Sigmoid colon (tissue), 6 donors: ENCODE measurements at regions not wholly inside any gene's neighbourhood (a gene's known extent, or its start where the extent isn't known, plus 50 kb on each side); places are given as distances from the start of the nearest gene placed in this dataset.

Experiments
- DNase-seq: peaks from one replicate; pipeline ENCODE4 v3.0.0-alpha.2; 2019
- H3K27ac ChIP-seq, 4 donors: fragments of 200-600 bp; sonication (generic); one replicate each; pipeline ENCODE4 v1.5.1; 2016 to 2019; ENCODE audit warnings: mild to moderate bottlenecking in 1 of 4
- H3K27me3 ChIP-seq, 3 donors: fragments of 200-600 bp; sonication (generic); one replicate each; pipeline ENCODE4 v1.5.1; 2019; ENCODE audit warnings: mild to moderate bottlenecking in 1 of 3
- H3K36me3 ChIP-seq, 4 donors: fragments of 200-600 bp; sonication (generic); one replicate each; pipeline ENCODE4 v1.5.1; 2016 to 2019
- H3K4me1 ChIP-seq, 4 donors: fragments of 200-600 bp; sonication (generic); one replicate each; pipeline ENCODE4 v1.5.1; 2017 to 2019
- H3K4me3 ChIP-seq, 4 donors: fragments of 200-600 bp; sonication (generic); one replicate each; pipeline ENCODE4 v1.5.1; 2017 to 2019; ENCODE audit warnings: mild to moderate bottlenecking in 2 of 4, moderate library complexity in 1 of 4
- H3K9me3 ChIP-seq, 4 donors: fragments of 200-600 bp in 3 of 4; sonication (generic) in 3 of 4; one replicate each; pipeline versions ENCODE4 v1.5.1 to v1.6.1; 2013 to 2019
- CTCF ChIP-seq, 4 experiments: fragments of 450-650 bp in 3 of 4; fragments of 200-600 bp in 1 of 4; IDR thresholded peaks; one replicate each; pipeline ENCODE4 v1.5.1; 2016 to 2019; ENCODE audit warnings: antibody characterized with exemption in 4 of 4, mild to moderate bottlenecking in 3 of 4, moderate library complexity in 2 of 4
- EP300 ChIP-seq, 4 donors: sonication (generic); formaldehyde crosslinking; IDR thresholded peaks; one replicate each; pipeline ENCODE4 v1.6.1; 2017; ENCODE audit warnings: antibody characterized with exemption in 4 of 4
- POLR2A ChIP-seq, 2 donors: fragments of 450-650 bp; IDR thresholded peaks; one replicate each; pipeline ENCODE4 v1.6.1; 2016; ENCODE audit warnings: antibody characterized with exemption in 2 of 2, mild to moderate bottlenecking in 2 of 2, moderate library complexity in 2 of 2
- POLR2AphosphoS5 ChIP-seq, 4 donors: sonication (generic); formaldehyde crosslinking; IDR thresholded peaks; one replicate each; pipeline ENCODE4 v1.6.1; 2017; ENCODE audit warnings: antibody characterized with exemption in 4 of 4
- WGBS, 2 donors: extraction: QIAGEN DNeasy Blood & Tissue Kit; methylation state at CpG; one replicate each; pipeline ENCODE4 v1.1.7; 2013; 5-methylcytosine and 5-hydroxymethylcytosine counted together
- intact Hi-C: fragments of 100-400 bp; cut with DNase I; formaldehyde crosslinking; loops from one replicate; pipeline ENCODE4 v1.15.1; 2023
- donor health status: healthy with polysubstance abuse.
- donor health status: healthy.

- TF ChIP-seq POLR2A (IDR thresholded peaks at IDR 0.05): no peak
- TF ChIP-seq CTCF (IDR thresholded peaks at IDR 0.05): no peak
- no peak for TF ChIP-seq POLR2AphosphoS5 (IDR thresholded peaks at IDR 0.05)
- TF ChIP-seq EP300 (IDR thresholded peaks at IDR 0.05): no peak
- no peaks in the 10 kb centered on the region for H3K27me3 ChIP-seq
- no peaks in the 10 kb centered on the region for H3K9me3 ChIP-seq
- intact Hi-C loops: no loop called here
- H3K36me3 ChIP-seq: no peaks in the 10 kb centered on the region
- 64 to 67% methylated on average over 5 of the region's 5 CpGs for WGBS, 2 donors
- no peak for DNase-seq
- H3K27ac ChIP-seq: no peak overlapping the region
- no peak overlapping the region for H3K4me3 ChIP-seq
- no peaks in the 10 kb centered on the region for H3K4me1 ChIP-seq
Measured at GRCh38 chr18:60469387-60470100, 97.0 kb upstream of the MC4R start.

DNA sequence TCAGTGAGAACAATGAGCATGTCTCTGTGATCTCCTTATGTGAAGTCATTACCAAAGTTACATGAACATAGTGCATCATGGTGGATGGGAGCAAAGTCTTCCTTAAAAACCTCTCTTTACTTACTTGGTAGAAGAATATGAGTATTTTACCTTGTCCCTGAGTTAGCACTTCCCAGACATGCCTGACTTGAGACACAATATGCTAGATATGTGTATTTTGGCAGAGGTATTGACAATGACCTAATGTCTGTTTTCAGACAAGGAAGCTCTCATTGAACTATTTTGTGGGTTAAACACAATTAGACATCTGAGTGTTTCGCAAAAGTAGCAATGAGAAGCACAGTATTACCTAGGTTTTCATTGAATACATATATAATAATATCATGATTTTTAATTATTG lies 99.1 kb upstream of the MC4R start:
- H3K27ac ChIP-seq: no peak overlapping the region
- TF ChIP-seq POLR2A (IDR thresholded peaks at IDR 0.05) (no peak), EP300 (IDR thresholded peaks at IDR 0.05) (no peak), POLR2AphosphoS5 (IDR thresholded peaks at IDR 0.05) (no peak), CTCF (IDR thresholded peaks at IDR 0.05) (no peak)
- peaks cover 0 to 1% (median 0%) of the 10 kb centered on the region in 4 donors for H3K9me3 ChIP-seq
- WGBS, 2 donors: 93 to 98% methylated on average over 1 of the region's 1 CpG
- H3K4me1 ChIP-seq: no peaks in the 10 kb centered on the region
- DNase-seq: no peak
- intact Hi-C loops: no loop called here
- H3K27me3 ChIP-seq: no peaks in the 10 kb centered on the region
- no peaks in the 10 kb centered on the region for H3K36me3 ChIP-seq
- H3K4me3 ChIP-seq: no peak overlapping the region

DNA sequence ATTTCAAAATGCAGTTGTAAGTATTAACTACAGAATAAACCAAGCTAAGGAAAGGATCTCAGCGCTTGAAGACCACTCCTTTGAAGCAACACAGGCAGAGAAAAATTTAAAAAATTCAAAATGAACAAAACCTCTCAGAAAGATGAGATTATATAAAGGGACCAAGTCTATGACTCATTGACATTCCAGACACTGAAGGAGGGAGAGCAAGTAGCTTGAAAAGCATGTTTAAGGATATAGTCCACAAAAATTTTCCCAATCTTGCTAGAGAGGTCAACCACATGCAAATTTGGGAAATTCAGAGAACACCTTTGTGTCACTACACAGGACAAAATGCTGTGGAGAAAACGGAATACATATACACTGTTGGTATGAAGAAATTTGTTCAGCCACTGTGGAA lies 112.6 kb upstream of the MC4R start:
- Histone ChIP-seq H3K9me3 (no peaks in the 10 kb centered on the region), H3K4me1 (no peaks in the 10 kb centered on the region), H3K36me3 (no peaks in the 10 kb centered on the region), H3K27ac (no peak overlapping the region), H3K4me3 (no peak overlapping the region), H3K27me3 (no peaks in the 10 kb centered on the region)
- intact Hi-C loops: no loop called here
- TF ChIP-seq POLR2A (IDR thresholded peaks at IDR 0.05): no peak
- no peak for TF ChIP-seq EP300 (IDR thresholded peaks at IDR 0.05)
- no peak for TF ChIP-seq POLR2AphosphoS5 (IDR thresholded peaks at IDR 0.05)
- WGBS, 2 donors: 73 to 84% methylated on average over 2 of the region's 2 CpGs
- no peak for DNase-seq

GRCh38 chr18:60493066-60493465 lies 120.5 kb upstream of the MC4R start:
- Histone ChIP-seq H3K4me3 (no peak overlapping the region), H3K27me3 (no peaks in the 10 kb centered on the region), H3K4me1 (no peaks in the 10 kb centered on the region), H3K36me3 (no peaks in the 10 kb centered on the region), H3K27ac (no peak overlapping the region), H3K9me3 (no peaks in the 10 kb centered on the region)
- no peak for DNase-seq
- no peak for TF ChIP-seq POLR2A (IDR thresholded peaks at IDR 0.05)
- WGBS, 2 donors: 64 to 70% methylated on average over 4 of the region's 4 CpGs
- intact Hi-C loops: no loop called here

DNA sequence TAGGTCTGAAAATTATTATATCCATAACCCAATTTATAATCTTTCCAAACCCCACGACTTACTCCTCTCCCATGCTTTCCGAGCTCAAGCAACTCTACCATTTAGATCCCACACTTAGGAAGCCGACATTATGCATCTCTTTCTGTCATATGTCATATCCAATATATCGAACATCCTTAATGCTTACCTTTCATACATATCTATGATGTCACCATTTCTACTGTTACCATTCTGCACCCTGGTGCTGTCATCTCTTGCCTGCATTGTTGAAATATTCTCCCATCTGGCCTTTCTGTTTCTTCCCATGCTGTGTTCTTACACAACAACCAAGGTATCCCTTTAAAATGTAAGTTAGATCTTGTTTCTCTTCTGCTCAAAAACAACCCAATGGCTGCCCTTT lies 127.1 kb upstream of the MC4R start:
- H3K4me3 ChIP-seq: no peak overlapping the region
- no peak overlapping the region for H3K27ac ChIP-seq
- 92 to 95% methylated on average over 4 of the region's 4 CpGs for WGBS, 2 donors
- no peaks in the 10 kb centered on the region for H3K36me3 ChIP-seq
- no peaks in the 10 kb centered on the region for H3K9me3 ChIP-seq
- intact Hi-C loops: no loop called here
- no peak for DNase-seq
- no peak for TF ChIP-seq CTCF (IDR thresholded peaks at IDR 0.05)
- no peak for TF ChIP-seq EP300 (IDR thresholded peaks at IDR 0.05)
- no peak for TF ChIP-seq POLR2A (IDR thresholded peaks at IDR 0.05)
- TF ChIP-seq POLR2AphosphoS5 (IDR thresholded peaks at IDR 0.05): no peak
- no peaks in the 10 kb centered on the region for H3K27me3 ChIP-seq
- H3K4me1 ChIP-seq: no peaks in the 10 kb centered on the region

DNA sequence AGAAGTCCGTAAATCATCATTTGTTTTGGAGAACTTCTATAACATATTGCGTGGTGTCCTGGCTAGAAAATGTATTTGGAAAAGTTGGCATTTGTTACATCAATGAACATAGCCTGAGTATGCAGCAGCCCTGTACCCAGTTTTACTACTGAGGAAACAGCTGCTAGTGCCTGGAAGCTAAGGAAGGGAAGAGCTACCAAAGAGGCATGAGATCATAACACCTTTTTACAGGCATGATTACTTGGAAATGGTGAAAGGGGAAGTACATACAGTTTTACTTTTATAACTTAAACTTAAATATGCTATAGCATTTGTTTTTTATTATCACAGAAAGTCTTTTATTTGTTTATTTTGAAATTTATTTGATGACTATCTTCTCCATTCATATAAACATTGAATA lies 128.4 kb upstream of the MC4R start:
- intact Hi-C loops: no loop called here
- DNase-seq: no peak
- no peaks in the 10 kb centered on the region for H3K4me1 ChIP-seq
- no peaks in the 10 kb centered on the region for H3K27me3 ChIP-seq
- H3K9me3 ChIP-seq: no peaks in the 10 kb centered on the region
- H3K27ac ChIP-seq: no peak overlapping the region
- TF ChIP-seq EP300 (IDR thresholded peaks at IDR 0.05): no peak
- TF ChIP-seq POLR2AphosphoS5 (IDR thresholded peaks at IDR 0.05): no peak
- no peak for TF ChIP-seq POLR2A (IDR thresholded peaks at IDR 0.05)
- no peak for TF ChIP-seq CTCF (IDR thresholded peaks at IDR 0.05)
- no peak overlapping the region for H3K4me3 ChIP-seq
- no peaks in the 10 kb centered on the region for H3K36me3 ChIP-seq
- WGBS, 2 donors: 59 to 67% methylated on average over 2 of the region's 2 CpGs
